Aorta (tissue), 5 donors: ENCODE measurements at regions not wholly inside any gene's neighbourhood (a gene's known extent, or its start where the extent isn't known, plus 50 kb on each side); places are given as distances from the start of the nearest gene placed in this dataset.

Source experiments
- ATAC-seq: fragments of 200-7000 bp; cut with Tn5 transposase; one replicate; pipeline ENCODE4 v1.9.1; 2022; ENCODE audit warnings: moderate library complexity; ENCODE audit not compliant: low FRiP score
- DNase-seq, 2 donors: peaks; one replicate each; pipeline ENCODE4 v3.0.0-alpha.2; 2020
- H3K27ac ChIP-seq, 2 donors: one replicate each; pipeline ENCODE4 v1.5.1; 2013; ENCODE audit warnings: low read length in 2 of 2, mild to moderate bottlenecking in 2 of 2, moderate library complexity in 2 of 2, control low read depth in 1 of 2, inconsistent platforms in 1 of 2, low read depth in 1 of 2
- H3K27me3 ChIP-seq, 2 donors: one replicate each; pipeline ENCODE4 v1.6.1; 2013; ENCODE audit warnings: control low read depth in 1 of 2, low read length in 1 of 2, mild to moderate bottlenecking in 1 of 2, moderate library complexity in 1 of 2; ENCODE audit not compliant: insufficient read depth in 2 of 2, control insufficient read depth in 1 of 2
- H3K36me3 ChIP-seq, 2 donors: one replicate each; pipeline ENCODE4 v1.6.1; 2013; ENCODE audit warnings: control low read depth in 1 of 2, low read length in 1 of 2, mild to moderate bottlenecking in 1 of 2; ENCODE audit not compliant: insufficient read depth in 2 of 2, control insufficient read depth in 1 of 2
- H3K4me1 ChIP-seq, 2 donors: one replicate each; pipeline ENCODE4 v1.6.1; 2013; ENCODE audit warnings: low read length in 2 of 2, control low read depth in 1 of 2, mild to moderate bottlenecking in 1 of 2, moderate library complexity in 1 of 2; ENCODE audit not compliant: insufficient read depth in 2 of 2, control insufficient read depth in 1 of 2
- H3K4me3 ChIP-seq, 2 donors: one replicate each; pipeline ENCODE4 v1.5.1; 2013; ENCODE audit warnings: low read length in 2 of 2, control low read depth in 1 of 2, mild to moderate bottlenecking in 1 of 2
- H3K9me3 ChIP-seq: one replicate; pipeline ENCODE4 v1.6.1; 2013; ENCODE audit warnings: mild to moderate bottlenecking, low read length; ENCODE audit not compliant: control insufficient read depth
- WGBS, 2 donors: extraction: QIAGEN DNeasy Blood & Tissue Kit; methylation state at CpG; one replicate each; pipeline ENCODE4 v1.1.7; 2013; 5-methylcytosine and 5-hydroxymethylcytosine counted together
- intact Hi-C, 2 donors: fragments of 100-400 bp; cut with DNase I; formaldehyde crosslinking; loops; one replicate each; pipeline versions ENCODE4 v1.14.2 to v1.15.0; 2022
- donor health status: healthy with polysubstance abuse.
- donor health status: Bipolar disorder and iron deficiency.
- donor health status: DM: no; HTN: no; CAD: no.
- donor health status: DM: no; HTN: no; CAD: no.
- donor health status: DM: yes; HTN: yes; CAD: no.

DNA sequence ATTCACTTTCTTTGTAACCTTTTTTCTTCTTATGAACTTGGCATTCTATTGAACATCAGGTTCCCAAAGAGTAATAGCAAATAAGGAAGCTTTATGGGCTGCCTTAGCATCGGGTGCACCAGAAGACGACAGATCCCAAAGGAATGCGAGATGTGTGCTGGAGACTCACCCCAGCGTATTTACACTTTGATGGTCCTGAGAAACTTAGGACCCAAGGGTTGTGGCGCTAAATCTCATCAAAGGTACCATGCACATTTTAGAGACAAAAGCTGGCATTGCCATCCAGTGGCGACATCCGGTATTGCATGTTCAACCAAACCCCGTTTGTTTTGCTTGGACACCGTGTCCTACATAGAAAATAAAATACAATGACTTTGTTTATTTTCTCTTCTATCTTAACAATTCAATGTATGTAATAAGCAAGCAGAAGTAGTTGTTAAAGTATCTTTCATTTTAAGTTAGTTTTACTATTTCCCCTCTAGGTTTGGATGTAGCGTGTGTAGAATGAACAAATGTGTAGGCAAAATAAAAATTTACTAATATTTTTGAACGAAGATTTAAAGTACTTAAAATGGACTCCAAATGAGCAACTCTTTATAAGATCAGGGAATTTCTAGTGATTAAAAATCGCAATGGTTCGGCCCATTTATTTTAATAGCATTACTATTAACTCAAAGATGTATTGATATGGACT lies 1154.8 kb downstream of the GATA3 start:
- Histone ChIP-seq H3K9me3 (no peaks in the 10 kb centered on the region), H3K36me3 (no peaks in the 10 kb centered on the region), H3K4me1 (no peaks in the 10 kb centered on the region), H3K4me3 (no peak overlapping the region), H3K27ac (no peak overlapping the region), H3K27me3 (no peaks in the 10 kb centered on the region)
- ATAC-seq (no peak), DNase-seq (peak; percentile 61 to 77)
- WGBS, 2 donors, result 18% methylated on average over 13 of the region's 13 CpGs
- intact Hi-C loops, result loop anchor here (2.0 to 5.0 kb wide), 2 partner anchors 1337 to 1338 kb away; no protein-coding TSS in a partner anchor

DNA sequence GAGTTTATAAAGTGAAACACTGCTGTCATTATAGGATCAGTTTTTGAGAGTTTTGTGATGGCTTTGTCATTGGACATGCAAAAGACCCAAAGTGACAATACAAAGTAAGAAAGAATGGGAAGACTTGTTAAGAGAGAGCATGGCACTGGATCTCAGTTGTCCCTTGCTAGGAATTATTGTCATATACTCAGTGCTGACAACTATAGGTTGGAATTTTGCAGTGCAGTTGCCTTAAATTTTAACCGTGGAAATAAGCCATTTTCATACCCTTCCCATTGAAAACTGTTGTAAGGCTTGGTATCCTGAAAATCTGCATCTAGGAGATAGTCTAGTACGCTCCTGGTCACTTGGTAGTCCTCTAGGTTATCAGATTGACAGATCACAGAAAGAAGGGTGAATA lies 1156.7 kb downstream of the GATA3 start:
- Histone ChIP-seq H3K27ac (no peak overlapping the region), H3K9me3 (no peaks in the 10 kb centered on the region), H3K36me3 (no peaks in the 10 kb centered on the region), H3K27me3 (no peaks in the 10 kb centered on the region), H3K4me1 (no peaks in the 10 kb centered on the region), H3K4me3 (no peak overlapping the region)
- intact Hi-C loops, result no loop called here
- DNase-seq (no peak), ATAC-seq (no peak)
- 50 to 53% methylated on average over 2 of the region's 2 CpGs for WGBS, 2 donors

DNA sequence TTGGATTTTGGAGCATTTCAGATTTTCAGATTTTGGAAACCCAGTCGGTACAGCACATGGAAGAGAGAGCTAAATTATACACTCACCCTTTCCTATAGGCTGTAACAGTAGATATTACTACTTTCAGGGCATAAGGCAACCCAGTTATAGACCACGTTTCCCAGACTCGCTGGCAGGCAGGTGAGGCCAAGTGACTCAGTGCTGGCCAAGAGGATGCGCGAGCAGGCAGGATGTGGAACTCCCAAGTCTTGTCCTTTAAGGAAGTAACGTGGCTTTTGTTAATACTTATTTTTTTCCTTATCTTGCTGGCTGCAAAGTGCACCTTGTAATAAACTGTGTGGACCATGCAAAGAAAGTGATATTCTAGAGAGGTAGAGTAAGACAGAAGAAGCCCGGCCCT lies 1160.1 kb downstream of the GATA3 start:
- Histone ChIP-seq H3K9me3 (no peaks in the 10 kb centered on the region), H3K4me3 (no peak overlapping the region), H3K4me1 (no peaks in the 10 kb centered on the region), H3K27ac (no peak overlapping the region), H3K27me3 (no peaks in the 10 kb centered on the region), H3K36me3 (no peaks in the 10 kb centered on the region)
- no peak for DNase-seq
- 82% methylated on average over 7 of the region's 7 CpGs for WGBS, 2 donors
- intact Hi-C loops, result no loop called here
- ATAC-seq, result no peak

DNA sequence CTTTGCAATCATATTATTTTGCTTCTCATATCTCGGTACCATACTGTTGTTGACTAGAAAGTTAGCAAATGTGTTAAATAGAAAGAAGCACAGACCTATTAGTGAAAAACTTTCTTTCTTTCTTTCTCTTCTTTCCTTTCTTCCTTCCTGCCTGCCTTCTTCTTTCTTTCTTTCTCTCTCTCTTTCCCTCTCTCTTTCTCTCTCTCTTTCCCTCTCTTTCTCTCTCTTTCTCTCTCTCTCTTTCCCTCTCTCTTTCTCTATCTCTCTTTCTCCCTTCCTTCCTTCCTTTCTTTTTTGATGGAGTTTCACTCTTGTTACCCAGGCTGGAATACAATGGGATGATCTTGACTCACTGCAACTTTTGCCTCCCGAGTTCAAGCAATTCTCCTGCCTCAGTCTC lies 1160.6 kb downstream of the GATA3 start:
- ATAC-seq, result no peak
- intact Hi-C loops, result no loop called here
- Histone ChIP-seq H3K27ac (no peak overlapping the region), H3K27me3 (no peaks in the 10 kb centered on the region), H3K4me3 (no peak overlapping the region), H3K4me1 (no peaks in the 10 kb centered on the region), H3K36me3 (no peaks in the 10 kb centered on the region), H3K9me3 (no peaks in the 10 kb centered on the region)
- no peak for DNase-seq
- 93 to 97% methylated on average over 2 of the region's 2 CpGs for WGBS, 2 donors

DNA sequence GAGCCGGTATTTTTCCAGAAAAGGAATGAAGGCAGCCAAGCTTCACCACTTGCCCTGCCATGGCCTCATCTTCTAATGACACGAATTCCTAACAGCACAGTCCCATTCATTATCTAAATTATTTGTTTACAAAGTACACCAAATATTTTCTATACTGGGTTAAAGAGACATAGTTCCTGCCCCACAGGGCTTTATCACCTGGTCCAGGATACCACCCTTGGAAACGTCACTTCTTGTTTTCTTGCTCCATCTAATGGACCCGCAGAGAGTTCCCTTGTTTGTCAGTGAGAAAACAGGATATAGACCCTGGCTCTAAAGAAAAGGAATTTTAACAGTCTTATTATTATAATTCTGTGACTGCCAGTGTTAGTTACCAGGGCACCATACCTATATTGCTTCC lies 1165.4 kb downstream of the GATA3 start:
- intact Hi-C loops, result no loop called here
- no peak for ATAC-seq
- no peak overlapping the region for H3K27ac ChIP-seq
- H3K9me3 ChIP-seq, result no peaks in the 10 kb centered on the region
- no peaks in the 10 kb centered on the region for H3K36me3 ChIP-seq
- H3K27me3 ChIP-seq, result no peaks in the 10 kb centered on the region
- no peak for DNase-seq
- H3K4me3 ChIP-seq, result no peak overlapping the region
- no peaks in the 10 kb centered on the region for H3K4me1 ChIP-seq
- WGBS, 2 donors, result 56 to 60% methylated on average over 4 of the region's 4 CpGs

DNA sequence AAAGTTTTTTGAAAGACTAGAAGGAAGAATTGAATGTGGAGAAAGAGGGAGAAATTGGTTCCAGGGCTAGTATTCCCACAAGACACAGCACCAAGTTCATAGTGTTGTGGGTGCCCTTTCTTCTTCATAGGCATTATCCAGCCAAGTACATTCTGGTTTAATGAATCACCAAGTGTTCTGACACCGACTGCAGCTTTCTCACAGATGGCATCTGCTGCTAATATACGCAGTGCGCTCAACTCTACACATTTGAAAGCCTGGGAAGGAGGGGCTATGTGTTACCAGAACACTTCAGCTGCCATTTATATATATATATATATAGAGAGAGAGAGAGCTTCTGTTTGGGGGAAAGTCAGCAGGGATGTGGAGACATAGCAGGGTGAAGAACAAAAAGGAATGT lies 1168.4 kb downstream of the GATA3 start:
- no peak for DNase-seq
- H3K27me3 ChIP-seq, result no peaks in the 10 kb centered on the region

DNA sequence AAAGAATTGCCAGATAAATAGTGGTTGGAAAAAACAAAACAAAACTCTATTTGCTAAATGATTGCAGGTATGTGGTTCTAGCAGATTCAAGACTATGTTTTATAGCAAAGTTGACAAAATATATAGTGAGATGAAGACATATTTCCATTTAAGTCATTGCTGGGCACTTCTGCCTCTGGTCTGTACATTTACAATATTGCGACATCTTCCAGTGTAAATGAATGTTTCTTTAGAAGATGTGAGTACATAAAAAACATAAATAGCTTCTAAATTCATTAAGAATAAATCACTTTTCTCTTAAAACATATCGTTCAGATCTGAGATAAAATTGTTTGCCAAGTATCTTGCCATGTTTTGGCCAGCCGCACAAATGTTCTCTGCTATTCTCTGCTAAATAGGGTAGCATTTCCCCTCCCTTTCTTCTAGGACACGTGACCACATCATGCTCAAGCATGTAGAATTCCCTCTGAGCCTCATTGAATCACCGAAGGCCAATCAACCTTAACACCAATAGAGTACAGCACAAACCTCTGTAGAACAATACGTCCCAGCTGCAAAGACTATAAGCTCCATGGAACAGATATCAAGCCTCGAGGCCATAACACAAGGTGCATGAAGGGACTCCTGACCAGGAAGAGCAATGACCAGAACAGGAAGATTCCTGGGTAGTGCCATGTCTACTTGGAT lies 1173.3 kb downstream of the GATA3 start:
- Histone ChIP-seq H3K4me1 (no peaks in the 10 kb centered on the region), H3K36me3 (no peaks in the 10 kb centered on the region), H3K4me3 (no peak overlapping the region), H3K27me3 (peaks cover 0 to 2% of the 10 kb centered on the region in 2 donors), H3K27ac (no peak overlapping the region), H3K9me3 (no peaks in the 10 kb centered on the region)
- no peak for DNase-seq
- no peak for ATAC-seq
- intact Hi-C loops, result no loop called here
- 85% methylated on average over 7 of the region's 7 CpGs for WGBS, 2 donors

More for the DNA sequence above, 1168.4 kb downstream of the GATA3 start:
- Histone ChIP-seq H3K4me3 (no peak overlapping the region), H3K4me1 (no peaks in the 10 kb centered on the region), H3K9me3 (no peaks in the 10 kb centered on the region), H3K36me3 (no peaks in the 10 kb centered on the region), H3K27ac (no peak overlapping the region)
- ATAC-seq, result no peak
- WGBS, 2 donors, result 46 to 66% methylated on average over 3 of the region's 3 CpGs
- intact Hi-C loops, result no loop called here

DNA sequence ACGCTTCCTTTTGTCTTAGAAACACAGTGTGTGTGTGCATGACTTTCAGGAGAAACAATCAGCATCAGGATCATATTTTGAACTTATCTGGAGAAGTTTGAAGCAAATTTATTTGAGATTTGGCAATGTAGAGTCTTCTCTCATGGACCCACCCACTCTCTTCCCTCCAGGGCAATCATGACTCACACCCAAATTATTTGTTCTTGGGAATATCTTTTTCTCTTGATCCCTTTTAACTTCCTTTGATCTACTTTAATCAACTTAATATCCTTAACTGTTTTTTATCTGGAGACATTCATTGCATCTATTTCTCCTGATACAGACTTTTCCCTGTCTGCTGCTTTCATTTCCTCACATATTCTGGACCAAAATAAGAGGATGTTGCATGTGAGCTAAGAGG lies 1174.3 kb downstream of the GATA3 start:
- 85 to 92% methylated on average over 1 of the region's 1 CpG for WGBS, 2 donors
- Histone ChIP-seq H3K9me3 (no peaks in the 10 kb centered on the region), H3K36me3 (no peaks in the 10 kb centered on the region), H3K27me3 (peaks cover 0 to 2% of the 10 kb centered on the region in 2 donors), H3K27ac (no peak overlapping the region), H3K4me3 (no peak overlapping the region), H3K4me1 (no peaks in the 10 kb centered on the region)
- intact Hi-C loops, result no loop called here
- no peak for ATAC-seq
- DNase-seq, result no peak

DNA sequence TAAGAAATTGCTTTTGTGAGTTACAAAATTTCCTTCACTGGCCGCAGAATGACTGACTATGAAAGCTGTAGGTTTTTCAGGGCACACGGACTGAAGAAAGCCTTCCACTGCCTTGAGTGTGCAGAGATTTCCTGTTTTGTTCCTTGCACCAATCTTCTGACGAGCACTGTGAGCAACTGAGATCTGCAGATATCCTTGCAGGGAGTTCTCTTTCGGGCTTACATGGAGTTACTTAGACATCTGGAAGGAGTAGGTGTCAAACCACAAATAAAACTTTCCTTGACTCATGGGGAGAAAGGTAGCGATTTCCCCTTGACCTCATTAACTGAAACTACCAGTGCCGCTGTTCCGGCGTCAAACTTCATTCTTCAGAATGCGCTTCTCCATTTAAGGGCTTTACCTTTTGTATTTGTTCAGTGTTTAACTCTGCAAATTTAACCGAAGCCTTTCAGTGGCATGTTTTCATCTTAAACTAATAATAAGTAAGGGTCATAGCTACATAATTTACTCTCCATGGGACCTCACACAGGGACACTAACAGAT lies 1175.3 kb downstream of the GATA3 start:
- H3K4me3 ChIP-seq, result no peak overlapping the region
- H3K9me3 ChIP-seq, result no peaks in the 10 kb centered on the region
- H3K36me3 ChIP-seq, result no peaks in the 10 kb centered on the region
- H3K4me1 ChIP-seq, result no peaks in the 10 kb centered on the region
- intact Hi-C loops, result no loop called here
- H3K27me3 ChIP-seq, result peaks cover 0 to 2% of the 10 kb centered on the region in 2 donors
- DNase-seq, result no peak
- 72 to 76% methylated on average over 10 of the region's 10 CpGs for WGBS, 2 donors
- no peak for ATAC-seq
- H3K27ac ChIP-seq, result no peak overlapping the region
